ENCODE measurements at regions not wholly inside any gene's neighbourhood (a gene's known extent, or its start where the extent isn't known, plus 50 kb on each side); places are given as distances from the start of the nearest gene placed in this dataset.

GRCh38 chr16:47880653-47881052 is 275.1 kb downstream of the ABCC12 start:
- no peak for TF ChIP-seq CTCF (IDR thresholded peaks at IDR 0.05)
- TF ChIP-seq POLR2A (IDR thresholded peaks at IDR 0.05) = no peak
